ENCODE measurements at regions not wholly inside any gene's neighbourhood (a gene's known extent, or its start where the extent isn't known, plus 50 kb on each side); places are given as distances from the start of the nearest gene placed in this dataset.

DNA sequence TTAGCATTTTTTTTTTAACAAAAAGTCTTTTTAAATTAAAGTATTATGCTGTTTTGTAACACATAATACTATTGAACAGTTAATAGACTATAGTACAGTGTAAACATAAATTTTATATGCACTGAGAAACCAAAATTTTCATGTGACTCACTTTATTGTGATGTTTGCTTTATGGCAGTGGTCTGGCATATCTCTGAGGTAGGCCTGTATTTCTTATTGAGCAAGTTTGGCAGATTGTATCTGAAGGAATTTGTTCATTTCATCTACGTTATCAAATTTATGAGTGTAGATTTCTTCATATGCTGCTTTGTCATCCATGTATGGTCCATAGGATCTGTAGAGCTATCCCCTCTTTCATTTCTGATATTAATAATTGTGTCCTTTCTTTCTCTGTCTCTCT is 78.8 kb upstream of the PDE3A start:
- DNase-seq = no peak

DNA sequence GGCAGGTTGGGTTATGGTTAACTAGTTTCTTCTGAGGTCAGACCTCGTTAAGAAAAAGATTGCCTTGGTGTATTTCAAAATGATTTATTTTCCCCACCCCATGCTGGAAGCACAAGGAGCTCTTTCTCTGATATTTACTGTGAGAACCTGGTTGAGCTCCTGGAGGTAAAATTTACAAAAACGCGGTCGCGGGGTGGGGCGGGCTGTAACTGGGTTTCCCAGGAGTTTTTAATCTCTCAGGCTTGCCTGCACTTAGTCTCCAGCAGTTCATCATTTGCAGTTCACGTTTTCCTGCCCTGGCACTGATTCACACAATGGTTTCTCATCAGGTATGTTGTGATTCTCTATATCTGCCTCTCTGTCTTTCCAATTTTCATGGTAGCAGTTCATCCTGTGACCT is 67.9 kb upstream of the PDE3A start:
- no peak for DNase-seq

DNA sequence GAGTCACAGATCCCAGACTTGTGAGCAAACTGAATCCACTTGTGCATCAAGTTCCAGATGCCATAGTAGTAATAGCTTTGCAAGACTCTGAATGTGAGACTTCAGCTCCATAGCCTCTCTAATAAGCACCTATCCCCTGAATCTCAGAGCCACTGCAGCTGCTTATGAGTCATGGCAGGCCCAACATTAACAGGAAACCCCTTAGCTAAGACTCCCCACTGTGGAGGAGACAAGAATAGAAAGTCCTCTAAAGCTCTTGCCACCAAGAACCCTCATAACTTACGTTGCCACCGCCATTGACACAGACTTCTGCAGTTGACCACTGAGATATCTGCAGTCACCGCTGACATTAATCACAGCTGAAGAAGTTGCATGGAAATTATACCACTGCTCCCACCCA is 62.9 kb upstream of the PDE3A start:
- no peak for DNase-seq

DNA sequence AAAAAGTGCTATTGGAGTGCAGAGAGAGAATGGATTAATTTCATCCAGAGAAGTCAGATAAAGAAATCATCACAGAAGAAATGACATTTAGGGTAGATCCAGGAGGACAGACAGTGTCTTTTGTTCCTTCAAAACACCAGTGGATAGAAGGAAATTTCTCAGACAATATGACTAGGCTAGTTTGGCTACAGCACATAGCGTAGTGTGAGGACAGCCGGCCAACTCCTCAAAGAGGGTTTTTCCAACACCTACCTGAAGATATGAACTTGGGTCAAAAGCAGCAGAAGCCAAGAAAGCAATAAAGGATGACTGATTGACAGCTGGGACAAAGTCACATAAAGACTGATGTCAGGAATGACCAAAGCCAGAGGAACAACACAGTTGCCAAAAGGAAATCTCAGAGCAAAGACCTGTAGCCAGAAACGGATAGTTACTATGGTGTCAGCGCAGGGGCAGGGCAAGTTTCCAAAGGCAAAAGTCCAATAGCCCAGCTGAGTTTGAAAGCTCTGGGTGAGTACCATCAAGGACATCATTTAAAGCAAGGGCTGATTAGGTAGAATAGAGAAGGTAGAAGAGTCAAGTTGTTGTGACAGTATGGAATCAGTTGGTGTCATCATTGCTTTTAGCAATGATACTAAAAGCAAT is 58.7 kb upstream of the PDE3A start:
- no peak for DNase-seq

DNA sequence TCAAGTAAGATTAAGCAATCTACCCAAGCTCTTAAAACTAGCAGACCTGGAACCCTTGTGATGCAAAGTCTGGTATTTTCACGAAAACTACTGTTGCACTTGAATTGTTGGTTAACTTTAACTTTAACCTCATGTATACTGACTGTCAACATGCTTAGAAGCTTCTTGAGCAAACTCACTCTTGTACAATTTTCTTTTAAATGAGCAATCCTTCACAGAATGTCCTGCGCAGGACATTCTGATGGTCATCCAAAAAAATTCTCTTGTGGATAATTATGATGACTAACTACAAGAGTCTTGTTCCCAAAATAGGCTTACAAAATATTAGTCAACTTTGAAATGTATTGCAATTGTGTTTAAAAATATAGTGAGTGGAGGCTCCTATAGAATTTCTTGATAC is 54.0 kb upstream of the PDE3A start:
- DNase-seq = no peak

DNA sequence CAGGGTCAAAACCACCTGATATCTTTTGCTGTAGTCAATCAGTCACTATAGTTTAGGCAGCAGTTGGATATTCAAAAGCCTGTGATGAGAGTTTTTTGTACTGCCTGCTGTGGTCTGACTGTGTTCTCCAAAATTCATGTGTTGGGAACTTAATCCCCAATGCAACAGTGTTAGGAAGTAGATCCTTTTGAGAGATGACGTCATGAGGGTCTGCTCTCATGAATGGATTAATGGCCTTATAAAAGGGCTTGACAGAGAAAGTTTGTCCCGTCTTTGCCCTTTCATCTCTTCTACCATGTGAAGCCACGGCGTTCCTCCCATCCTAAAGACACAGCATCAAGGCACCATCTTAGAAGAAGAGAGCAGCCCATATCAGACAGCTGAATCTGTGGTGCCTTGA is 50.8 kb upstream of the PDE3A start:
- DNase-seq = no peak

All from CD4-positive, alpha-beta T cell treated with Interleukin-12 subunit alpha and Interleukin-12 subunit beta, for 1 hour (primary cell).